Small intestine (tissue), 7 donors: ENCODE measurements at regions not wholly inside any gene's neighbourhood (a gene's known extent, or its start where the extent isn't known, plus 50 kb on each side); places are given as distances from the start of the nearest gene placed in this dataset.
A peak's percentile ranks its signal among the peaks of the same experiment; 100 is the strongest.

Experiments used
- DNase-seq, 2 donors: peaks; one replicate each; pipeline versions ENCODE4 v3.0.0 to v3.0.0-alpha.2; 2013
- FAIRE-seq: peaks from 2 replicates; lab custom pipeline; 2012; peaks lifted over from hg19 to GRCh38; lab: Jason Lieb, UNC
- H3K27ac ChIP-seq, 3 donors: one replicate each; pipeline ENCODE4 v1.5.1; 2013; ENCODE audit warnings: low read length in 2 of 3, mild to moderate bottlenecking in 2 of 3, control low read depth in 1 of 3, inconsistent platforms in 1 of 3, low read depth in 1 of 3, moderate library complexity in 1 of 3
- H3K27me3 ChIP-seq, 3 donors: one replicate each; pipeline ENCODE4 v1.6.1; 2013; ENCODE audit warnings: low read length in 3 of 3, inconsistent platforms in 1 of 3; ENCODE audit not compliant: control insufficient read depth in 3 of 3, insufficient read depth in 3 of 3
- H3K36me3 ChIP-seq, 3 donors: one replicate each; pipeline ENCODE4 v1.6.1; 2013; ENCODE audit warnings: low read length in 3 of 3, inconsistent platforms in 1 of 3, low read depth in 1 of 3, mild to moderate bottlenecking in 1 of 3, moderate library complexity in 1 of 3; ENCODE audit not compliant: control insufficient read depth in 3 of 3, insufficient read depth in 2 of 3
- H3K4me1 ChIP-seq, 3 donors: one replicate each; pipeline ENCODE4 v1.6.1; 2013; ENCODE audit warnings: low read length in 2 of 3, inconsistent platforms in 1 of 3, low read depth in 1 of 3, mild to moderate bottlenecking in 1 of 3, moderate library complexity in 1 of 3; ENCODE audit not compliant: control insufficient read depth in 3 of 3, insufficient read depth in 2 of 3
- H3K4me3 ChIP-seq, 3 donors: one replicate each; pipeline ENCODE4 v1.5.1; 2013; ENCODE audit warnings: low read length in 3 of 3, control low read depth in 1 of 3, inconsistent platforms in 1 of 3, low read depth in 1 of 3, mild to moderate bottlenecking in 1 of 3, moderate library complexity in 1 of 3
- H3K9me3 ChIP-seq, 2 donors: one replicate each; pipeline ENCODE4 v1.6.1; 2013; ENCODE audit warnings: low read depth in 1 of 2, low read length in 1 of 2; ENCODE audit not compliant: control insufficient read depth in 2 of 2, insufficient read depth in 1 of 2
- WGBS, 3 donors: extraction: QIAGEN DNeasy Blood & Tissue Kit; methylation state at CpG; one replicate each; pipeline ENCODE4 v1.1.7; 2013; 5-methylcytosine and 5-hydroxymethylcytosine counted together
- donor health status: healthy with polysubstance abuse.
- donor health status: control.
- donor health status: control.
- donor health status: Bipolar disorder and iron deficiency.
- donor health status: healthy.

GRCh38 chr9:89234205-89235067 lies 55.8 kb upstream of the SHC3 start:
- peaks cover 4 to 24% (median 12%) of the 10 kb centered on the region in 3 donors for H3K27me3 ChIP-seq
- H3K4me1 ChIP-seq, result no peaks in the 10 kb centered on the region
- H3K36me3 ChIP-seq, result no peaks in the 10 kb centered on the region
- H3K9me3 ChIP-seq, result peaks cover 0 to 3% of the 10 kb centered on the region in 2 donors
- WGBS, 3 donors, result 12 to 14% (median 13%) methylated on average over 42 of the region's 42 CpGs
- no peak overlapping the region for H3K27ac ChIP-seq
- FAIRE-seq (no peak), DNase-seq (peak in 1 of 2 donors; percentile 47)
- H3K4me3 ChIP-seq, result peak overlapping the region in 1 of 3 donors; percentile 7

- 54 to 65% (median 61%) methylated on average over 6 of the region's 6 CpGs for WGBS, 3 donors
- FAIRE-seq, result no peak
- H3K9me3 ChIP-seq, result no peaks in the 10 kb centered on the region
These were observed 58.4 kb upstream of the SHC3 start for GRCh38 chr9:89236955-89237573.

GRCh38 chr9:89238424-89238823 lies 59.8 kb upstream of the SHC3 start:
- Histone ChIP-seq H3K27me3 (peaks cover 4 to 19% (median 12%) of the 10 kb centered on the region in 3 donors), H3K4me3 (no peak overlapping the region), H3K9me3 (no peaks in the 10 kb centered on the region), H3K4me1 (peaks cover 0 to 2% (median 0%) of the 10 kb centered on the region in 3 donors), H3K36me3 (no peaks in the 10 kb centered on the region), H3K27ac (no peak overlapping the region)
- FAIRE-seq (no peak), DNase-seq (no peak)
- 81 to 90% (median 89%) methylated on average over 3 of the region's 3 CpGs for WGBS, 3 donors

More at GRCh38 chr9:89236955-89237573, 58.4 kb upstream of the SHC3 start:
- Histone ChIP-seq H3K27ac (no peak overlapping the region), H3K4me3 (no peak overlapping the region), H3K36me3 (no peaks in the 10 kb centered on the region), H3K4me1 (no peaks in the 10 kb centered on the region), H3K27me3 (peaks cover 4 to 24% (median 12%) of the 10 kb centered on the region in 3 donors)
- DNase-seq, result no peak

GRCh38 chr9:89243296-89244061 lies 64.9 kb upstream of the SHC3 start:
- 25 to 46% (median 43%) methylated on average over 8 of the region's 8 CpGs for WGBS, 3 donors
- Histone ChIP-seq H3K27me3 (no peaks in the 10 kb centered on the region), H3K36me3 (no peaks in the 10 kb centered on the region), H3K4me1 (peaks cover 0 to 7% (median 0%) of the 10 kb centered on the region in 3 donors), H3K4me3 (no peak overlapping the region), H3K27ac (no peak overlapping the region), H3K9me3 (no peaks in the 10 kb centered on the region)
- DNase-seq (peak in 1 of 2 donors; percentile 51), FAIRE-seq (no peak)

- no peak overlapping the region for H3K27ac ChIP-seq
- H3K36me3 ChIP-seq, result no peaks in the 10 kb centered on the region
- FAIRE-seq, result no peak
- no peaks in the 10 kb centered on the region for H3K9me3 ChIP-seq
- no peaks in the 10 kb centered on the region for H3K27me3 ChIP-seq
- no peak for DNase-seq
- H3K4me3 ChIP-seq, result no peak overlapping the region
- peaks cover 0 to 7% (median 0%) of the 10 kb centered on the region in 3 donors for H3K4me1 ChIP-seq
- WGBS, 3 donors, result 87 to 91% (median 90%) methylated on average over 5 of the region's 5 CpGs
These were observed 64.2 kb upstream of the CKS2 start for GRCh38 chr9:89246840-89247239.

GRCh38 chr9:89247431-89248353 lies 63.3 kb upstream of the CKS2 start:
- DNase-seq (peak; percentile 17 to 28), FAIRE-seq (no peak)
- H3K36me3 ChIP-seq, result no peaks in the 10 kb centered on the region
- H3K27ac ChIP-seq, result no peak overlapping the region
- WGBS, 3 donors, result 67 to 75% (median 72%) methylated on average over 4 of the region's 4 CpGs
- H3K9me3 ChIP-seq, result no peaks in the 10 kb centered on the region
- peaks cover 0 to 7% (median 0%) of the 10 kb centered on the region in 3 donors for H3K4me1 ChIP-seq
- no peaks in the 10 kb centered on the region for H3K27me3 ChIP-seq
- no peak overlapping the region for H3K4me3 ChIP-seq

GRCh38 chr9:89249001-89249400 lies 62.0 kb upstream of the CKS2 start:
- WGBS, 3 donors, result 87 to 96% (median 93%) methylated on average over 3 of the region's 3 CpGs
- H3K9me3 ChIP-seq, result no peaks in the 10 kb centered on the region
- no peak overlapping the region for H3K27ac ChIP-seq
- H3K4me3 ChIP-seq, result no peak overlapping the region
- H3K27me3 ChIP-seq, result no peaks in the 10 kb centered on the region
- FAIRE-seq (no peak), DNase-seq (no peak)
- no peaks in the 10 kb centered on the region for H3K36me3 ChIP-seq
- H3K4me1 ChIP-seq, result peaks cover 0 to 1% (median 0%) of the 10 kb centered on the region in 3 donors
